ENCODE measurements at regions not wholly inside any gene's neighbourhood (a gene's known extent, or its start where the extent isn't known, plus 50 kb on each side); places are given as distances from the start of the nearest gene placed in this dataset.

GRCh38 chr11:35063488-35063931, 75.5 kb upstream of the CD44 start:
- ATAC-seq (ENCODE audit: insufficient number of reproducible peaks, low FRiP score, low read depth) (no peak), DNase-seq (ENCODE audit: low spot score) (no peak)
- no peaks in the 10 kb centered on the region for H3K36me3 ChIP-seq
- no peak overlapping the region for H3K27ac ChIP-seq
- no peak overlapping the region for H3K4me3 ChIP-seq
- peaks cover 0 to 13% of the 10 kb centered on the region in 2 donors for H3K4me1 ChIP-seq (ENCODE audit: control insufficient read depth in 1 of 2, low read depth in 2 of 2)
- H3K9me3 ChIP-seq: no peaks in the 10 kb centered on the region
- no peak for TF ChIP-seq CTCF (IDR thresholded peaks at IDR 0.05)
- no peaks in the 10 kb centered on the region for H3K27me3 ChIP-seq (replicated peaks; ENCODE audit: insufficient read depth)

GRCh38 chr11:35064114-35064800, 74.7 kb upstream of the CD44 start:
- ATAC-seq (ENCODE audit: insufficient number of reproducible peaks, low FRiP score, low read depth) (no peak), DNase-seq (ENCODE audit: low spot score) (no peak)
- H3K27me3 ChIP-seq (replicated peaks; ENCODE audit: insufficient read depth): no peaks in the 10 kb centered on the region
- TF ChIP-seq CTCF (IDR thresholded peaks at IDR 0.05): no peak
- H3K4me3 ChIP-seq: no peak overlapping the region
- H3K4me1 ChIP-seq (ENCODE audit: control insufficient read depth in 1 of 2, low read depth in 2 of 2): peaks cover 0 to 13% of the 10 kb centered on the region in 2 donors
- no peak overlapping the region for H3K27ac ChIP-seq
- H3K9me3 ChIP-seq: no peaks in the 10 kb centered on the region
- no peaks in the 10 kb centered on the region for H3K36me3 ChIP-seq

- Histone ChIP-seq H3K4me1 (ENCODE audit: control insufficient read depth in 1 of 2, low read depth in 2 of 2) (peaks cover 0 to 13% of the 10 kb centered on the region in 2 donors), H3K36me3 (no peaks in the 10 kb centered on the region), H3K27me3 (replicated peaks; ENCODE audit: insufficient read depth) (no peaks in the 10 kb centered on the region), H3K27ac (peak overlapping the region in 1 of 2 donors; percentile 26), H3K4me3 (no peak overlapping the region), H3K9me3 (no peaks in the 10 kb centered on the region)
- no peak for DNase-seq (ENCODE audit: low spot score)
- no peak for TF ChIP-seq CTCF (IDR thresholded peaks at IDR 0.05)
- peak; percentile 12 for ATAC-seq (ENCODE audit: insufficient number of reproducible peaks, low FRiP score, low read depth)
Measured at GRCh38 chr11:35065566-35065965, 73.4 kb upstream of the CD44 start.

- Histone ChIP-seq H3K27me3 (replicated peaks; ENCODE audit: insufficient read depth) (no peaks in the 10 kb centered on the region), H3K4me3 (no peak overlapping the region), H3K27ac (peak overlapping the region in 1 of 2 donors; percentile 26), H3K36me3 (no peaks in the 10 kb centered on the region), H3K9me3 (no peaks in the 10 kb centered on the region), H3K4me1 (ENCODE audit: control insufficient read depth in 1 of 2, low read depth in 2 of 2) (peaks cover 0 to 13% of the 10 kb centered on the region in 2 donors)
- DNase-seq (ENCODE audit: low spot score): no peak
- ATAC-seq (ENCODE audit: insufficient number of reproducible peaks, low FRiP score, low read depth): no peak
- no peak for TF ChIP-seq CTCF (IDR thresholded peaks at IDR 0.05)
Measured at GRCh38 chr11:35066030-35066429, 72.9 kb upstream of the CD44 start.

GRCh38 chr11:35066783-35067423, 72.1 kb upstream of the CD44 start:
- no peak for ATAC-seq (ENCODE audit: insufficient number of reproducible peaks, low FRiP score, low read depth)
- H3K36me3 ChIP-seq: no peaks in the 10 kb centered on the region
- DNase-seq (ENCODE audit: low spot score): no peak
- no peak overlapping the region for H3K4me3 ChIP-seq
- H3K27ac ChIP-seq: no peak overlapping the region
- H3K9me3 ChIP-seq: no peaks in the 10 kb centered on the region
- TF ChIP-seq CTCF (IDR thresholded peaks at IDR 0.05): no peak
- H3K27me3 ChIP-seq (replicated peaks; ENCODE audit: insufficient read depth): no peaks in the 10 kb centered on the region
- peaks cover 0 to 13% of the 10 kb centered on the region in 2 donors for H3K4me1 ChIP-seq (ENCODE audit: control insufficient read depth in 1 of 2, low read depth in 2 of 2)

Data from thoracic aorta (tissue), 2 donors.